ENCODE measurements at regions not wholly inside any gene's neighbourhood (a gene's known extent, or its start where the extent isn't known, plus 50 kb on each side); places are given as distances from the start of the nearest gene placed in this dataset.

DNA sequence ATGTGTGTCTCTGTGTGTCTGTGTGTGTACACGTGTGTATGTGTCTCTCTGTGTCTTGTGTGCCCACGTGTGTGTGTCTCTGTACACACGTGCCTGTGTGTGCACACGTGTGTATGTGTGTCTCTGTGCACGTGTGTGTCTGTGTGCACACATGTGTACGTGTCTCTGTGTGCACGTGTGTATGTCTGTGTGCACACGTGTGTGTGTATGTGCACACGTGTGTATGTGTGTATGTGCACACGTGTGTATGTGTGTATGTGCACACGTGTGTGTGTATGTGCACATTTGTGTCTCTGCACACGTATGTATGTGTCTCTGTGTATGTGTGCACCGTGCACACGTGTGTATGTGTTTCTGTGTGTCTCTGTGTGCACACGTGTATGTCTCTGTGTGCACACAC is 248.7 kb upstream of the SHH start:
- no peak overlapping the region for H3K27ac ChIP-seq (ENCODE audit: low read depth, low read length)
- H3K36me3 ChIP-seq (ENCODE audit: insufficient read depth, low read length) = no peaks in the 10 kb centered on the region
- 91% methylated on average over 15 of the region's 15 CpGs for WGBS
- no peaks in the 10 kb centered on the region for H3K4me1 ChIP-seq (ENCODE audit: insufficient read depth, low read length)
- no peaks in the 10 kb centered on the region for H3K27me3 ChIP-seq (ENCODE audit: insufficient read depth, low read length)
- no peak overlapping the region for H3K9ac ChIP-seq (ENCODE audit: low read depth, low read length)
- no peak overlapping the region for H3K4me3 ChIP-seq (ENCODE audit: low read length)
- H3K9me3 ChIP-seq (ENCODE audit: insufficient read depth, low read depth, low read length) = peaks cover 7% of the 10 kb centered on the region; the same call in 1 of the 2 replicates

DNA sequence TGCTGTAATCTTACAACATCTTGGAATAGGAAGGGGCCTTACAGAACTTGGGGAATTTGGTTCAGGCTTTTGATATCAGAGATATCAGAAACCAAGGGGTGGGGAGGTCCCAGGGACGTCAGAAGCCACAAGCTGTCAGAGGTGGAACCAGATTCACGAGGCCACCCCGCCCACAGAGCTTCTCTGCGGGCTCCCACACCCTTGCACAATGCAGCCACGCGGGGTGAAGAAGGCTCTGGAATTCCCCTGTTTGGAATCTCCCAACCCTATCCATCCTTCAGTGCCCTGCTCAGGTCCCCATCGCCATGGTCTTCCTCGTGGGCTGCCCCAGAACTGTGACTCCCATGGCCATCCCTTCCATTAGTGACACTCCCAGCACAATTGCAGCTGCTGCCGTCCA is 247.1 kb upstream of the SHH start:
- Histone ChIP-seq H3K27ac (ENCODE audit: low read depth, low read length) (no peak overlapping the region), H3K4me1 (ENCODE audit: insufficient read depth, low read length) (no peaks in the 10 kb centered on the region), H3K4me3 (ENCODE audit: low read length) (no peak overlapping the region), H3K9me3 (ENCODE audit: insufficient read depth, low read depth, low read length) (peaks cover 7% of the 10 kb centered on the region; the same call in 1 of the 2 replicates), H3K36me3 (ENCODE audit: insufficient read depth, low read length) (no peaks in the 10 kb centered on the region), H3K9ac (ENCODE audit: low read depth, low read length) (no peak overlapping the region), H3K27me3 (ENCODE audit: insufficient read depth, low read length) (no peaks in the 10 kb centered on the region)
- WGBS = 89% methylated on average over 9 of the region's 9 CpGs

DNA sequence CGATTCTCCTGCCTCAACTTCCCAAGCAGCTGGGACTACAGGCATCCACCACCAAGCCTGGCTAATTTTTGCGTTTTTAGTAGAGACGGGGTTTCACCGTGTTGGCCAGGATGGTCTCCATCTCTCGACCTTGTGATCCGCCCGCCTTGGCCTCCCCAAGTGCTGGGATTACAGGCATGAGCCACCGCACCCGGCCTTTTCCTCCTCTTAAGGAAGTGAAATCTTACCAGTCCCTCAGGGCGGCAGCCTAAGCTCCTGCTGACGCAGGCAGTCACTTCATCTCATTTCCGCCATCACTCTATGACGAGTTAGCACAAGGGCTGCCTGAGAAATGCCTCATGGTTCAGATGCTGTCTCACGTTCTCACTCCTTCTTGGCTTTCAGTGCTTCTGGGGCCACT is 246.0 kb upstream of the SHH start:
- Histone ChIP-seq H3K9me3 (ENCODE audit: insufficient read depth, low read depth, low read length) (peaks cover 7% of the 10 kb centered on the region; the same call in 1 of the 2 replicates), H3K4me1 (ENCODE audit: insufficient read depth, low read length) (no peaks in the 10 kb centered on the region), H3K36me3 (ENCODE audit: insufficient read depth, low read length) (no peaks in the 10 kb centered on the region), H3K9ac (ENCODE audit: low read depth, low read length) (no peak overlapping the region), H3K4me3 (ENCODE audit: low read length) (no peak overlapping the region), H3K27me3 (ENCODE audit: insufficient read depth, low read length) (no peaks in the 10 kb centered on the region), H3K27ac (ENCODE audit: low read depth, low read length) (no peak overlapping the region)
- WGBS = 95% methylated on average over 14 of the region's 14 CpGs

DNA sequence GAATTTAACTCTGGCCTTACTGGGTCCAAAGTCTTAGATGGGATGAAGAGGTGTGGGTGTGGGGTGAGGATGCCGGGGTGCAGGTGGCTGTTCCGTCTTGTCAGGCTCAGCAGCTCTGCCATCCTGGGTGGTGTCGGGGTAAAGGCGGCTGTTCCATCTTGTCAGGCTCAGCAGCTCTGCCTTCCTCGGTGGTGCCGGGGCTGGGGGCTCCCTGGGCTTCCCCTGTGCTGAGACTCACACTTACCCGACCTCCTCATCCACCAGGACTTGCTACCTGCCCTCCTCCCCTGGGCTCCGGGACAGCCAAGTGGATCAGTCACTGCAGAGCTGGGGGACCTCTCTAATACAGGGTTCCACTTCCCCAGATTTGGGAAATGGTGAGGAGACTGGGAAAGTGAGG is 244.3 kb upstream of the SHH start:
- H3K36me3 ChIP-seq (ENCODE audit: insufficient read depth, low read length) = no peaks in the 10 kb centered on the region
- no peaks in the 10 kb centered on the region for H3K27me3 ChIP-seq (ENCODE audit: insufficient read depth, low read length)
- peaks cover 7% of the 10 kb centered on the region; the same call in 1 of the 2 replicates for H3K9me3 ChIP-seq (ENCODE audit: insufficient read depth, low read depth, low read length)
- no peak overlapping the region for H3K27ac ChIP-seq (ENCODE audit: low read depth, low read length)
- 91% methylated on average over 8 of the region's 8 CpGs for WGBS
- H3K4me3 ChIP-seq (ENCODE audit: low read length) = no peak overlapping the region
- no peaks in the 10 kb centered on the region for H3K4me1 ChIP-seq (ENCODE audit: insufficient read depth, low read length)
- H3K9ac ChIP-seq (ENCODE audit: low read depth, low read length) = no peak overlapping the region

DNA sequence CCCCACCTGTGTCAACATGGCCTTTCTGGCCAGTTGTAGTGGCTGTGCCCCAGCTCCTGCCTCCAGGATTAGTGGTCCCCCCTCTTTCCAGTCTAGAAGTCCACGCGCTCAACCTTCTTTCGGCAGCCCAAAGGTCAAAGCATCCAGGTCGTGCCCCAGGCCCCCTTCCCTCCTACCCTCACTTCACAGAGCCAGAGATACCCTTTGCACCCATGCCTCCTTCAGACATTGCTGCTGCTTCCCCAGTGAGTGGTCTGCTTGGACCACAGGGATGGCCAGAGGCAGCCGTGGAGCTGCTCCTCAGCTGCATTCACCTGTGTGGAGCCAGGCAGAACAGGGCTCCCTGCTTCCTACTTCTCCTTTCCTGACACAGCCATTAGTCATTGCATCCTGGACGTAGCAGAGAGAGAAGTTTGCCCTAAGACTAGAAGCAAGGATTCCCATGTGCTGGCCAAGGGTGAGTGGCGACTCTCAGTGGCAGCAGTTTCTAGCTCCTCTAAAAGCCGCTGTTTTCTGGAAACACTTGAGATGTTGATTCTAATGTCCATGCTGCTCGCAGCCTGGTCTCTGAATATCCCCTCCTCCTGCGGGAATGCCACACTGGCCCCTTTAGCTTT is 243.1 kb upstream of the SHH start:
- H3K4me1 ChIP-seq (ENCODE audit: insufficient read depth, low read length) = no peaks in the 10 kb centered on the region
- H3K27me3 ChIP-seq (ENCODE audit: insufficient read depth, low read length) = no peaks in the 10 kb centered on the region
- no peaks in the 10 kb centered on the region for H3K9me3 ChIP-seq (ENCODE audit: insufficient read depth, low read depth, low read length)
- H3K4me3 ChIP-seq (ENCODE audit: low read length) = no peak overlapping the region
- H3K36me3 ChIP-seq (ENCODE audit: insufficient read depth, low read length) = no peaks in the 10 kb centered on the region
- 86% methylated on average over 10 of the region's 10 CpGs for WGBS
- no peak overlapping the region for H3K27ac ChIP-seq (ENCODE audit: low read depth, low read length)
- no peak overlapping the region for H3K9ac ChIP-seq (ENCODE audit: low read depth, low read length)

DNA sequence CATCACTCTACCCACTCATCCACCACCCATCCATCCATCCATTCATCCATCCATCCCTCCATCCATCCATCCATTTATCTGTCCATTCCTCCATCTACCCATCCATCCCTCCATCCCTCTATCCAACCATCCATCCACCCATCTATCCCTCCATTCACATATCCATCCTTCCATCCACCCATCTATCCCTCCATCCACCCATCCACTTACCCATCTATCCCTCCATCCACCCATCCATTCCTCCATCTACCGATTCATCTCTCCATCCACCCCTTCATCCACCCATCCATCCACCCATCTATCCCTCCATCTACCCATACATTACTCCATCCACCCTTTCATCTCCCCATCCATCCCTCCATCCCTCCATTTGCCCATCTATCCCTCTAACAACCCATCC is 239.6 kb upstream of the SHH start:
- Histone ChIP-seq H3K36me3 (ENCODE audit: insufficient read depth, low read length) (no peaks in the 10 kb centered on the region), H3K4me3 (ENCODE audit: low read length) (no peak overlapping the region), H3K9me3 (ENCODE audit: insufficient read depth, low read depth, low read length) (no peaks in the 10 kb centered on the region), H3K27ac (ENCODE audit: low read depth, low read length) (no peak overlapping the region), H3K9ac (ENCODE audit: low read depth, low read length) (no peak overlapping the region), H3K27me3 (ENCODE audit: insufficient read depth, low read length) (no peaks in the 10 kb centered on the region), H3K4me1 (ENCODE audit: insufficient read depth, low read length) (no peaks in the 10 kb centered on the region)
- 91% methylated on average over 1 of the region's 1 CpG for WGBS

- Histone ChIP-seq H3K9ac (ENCODE audit: low read depth, low read length) (no peak overlapping the region), H3K4me1 (ENCODE audit: insufficient read depth, low read length) (no peaks in the 10 kb centered on the region), H3K27ac (ENCODE audit: low read depth, low read length) (no peak overlapping the region), H3K27me3 (ENCODE audit: insufficient read depth, low read length) (no peaks in the 10 kb centered on the region), H3K9me3 (ENCODE audit: insufficient read depth, low read depth, low read length) (no peaks in the 10 kb centered on the region), H3K4me3 (ENCODE audit: low read length) (no peak overlapping the region), H3K36me3 (ENCODE audit: insufficient read depth, low read length) (no peaks in the 10 kb centered on the region)
- WGBS = 90% methylated on average over 19 of the region's 19 CpGs
These were observed 238.6 kb upstream of the SHH start for GRCh38 chr7:156050636-156051569.

DNA sequence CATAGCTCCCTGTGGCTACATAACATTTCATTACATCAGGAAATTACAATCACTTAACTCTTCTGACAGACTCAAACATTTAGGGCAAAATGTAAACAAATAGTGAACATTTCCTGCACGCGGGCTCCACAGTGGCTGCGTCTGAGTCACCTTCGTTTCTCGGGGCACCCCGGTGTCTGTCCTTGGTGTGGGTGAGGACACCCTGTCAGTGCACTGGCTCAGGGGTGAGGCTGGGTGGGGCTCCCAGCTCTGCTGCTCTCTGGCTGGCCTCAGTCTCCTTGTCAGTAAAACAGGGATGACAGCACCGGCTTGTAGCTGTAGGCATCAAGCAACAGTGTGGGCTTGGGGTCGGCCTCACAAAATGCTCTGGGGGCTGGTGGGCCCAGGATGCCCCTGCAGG is 237.1 kb upstream of the SHH start:
- WGBS = 97% methylated on average over 7 of the region's 8 CpGs
- H3K9ac ChIP-seq (ENCODE audit: low read depth, low read length) = no peak overlapping the region
- H3K4me1 ChIP-seq (ENCODE audit: insufficient read depth, low read length) = no peaks in the 10 kb centered on the region
- H3K36me3 ChIP-seq (ENCODE audit: insufficient read depth, low read length) = no peaks in the 10 kb centered on the region
- H3K9me3 ChIP-seq (ENCODE audit: insufficient read depth, low read depth, low read length) = no peaks in the 10 kb centered on the region
- H3K4me3 ChIP-seq (ENCODE audit: low read length) = no peak overlapping the region
- no peak overlapping the region for H3K27ac ChIP-seq (ENCODE audit: low read depth, low read length)
- no peaks in the 10 kb centered on the region for H3K27me3 ChIP-seq (ENCODE audit: insufficient read depth, low read length)

DNA sequence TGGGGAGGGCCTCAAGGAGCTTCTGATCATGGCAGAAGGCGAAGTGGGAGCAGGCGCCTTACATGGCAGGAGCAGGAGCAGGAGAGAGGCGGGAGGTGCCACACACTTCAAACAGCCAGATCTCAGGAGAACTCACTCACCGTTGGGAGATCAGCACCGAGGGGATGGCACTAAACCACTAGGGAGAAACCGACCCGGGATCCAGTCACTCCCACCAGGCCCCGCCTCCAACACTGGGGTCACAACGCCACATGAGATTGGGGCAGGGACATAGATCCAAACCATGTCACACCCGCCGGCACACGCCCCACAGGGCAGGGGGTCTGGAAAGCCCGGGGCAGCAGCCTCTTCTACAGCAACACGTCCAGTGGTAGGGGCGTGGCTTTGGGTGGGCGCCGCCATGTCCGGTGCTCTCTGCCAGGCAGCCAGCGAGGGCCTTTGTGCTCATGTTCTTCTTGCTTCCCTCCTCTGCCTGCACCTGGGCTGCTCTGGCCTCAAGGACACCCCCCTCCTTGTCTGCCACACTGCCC is 233.8 kb upstream of the SHH start:
- Histone ChIP-seq H3K4me1 (ENCODE audit: insufficient read depth, low read length) (no peaks in the 10 kb centered on the region), H3K27me3 (ENCODE audit: insufficient read depth, low read length) (no peaks in the 10 kb centered on the region), H3K36me3 (ENCODE audit: insufficient read depth, low read length) (no peaks in the 10 kb centered on the region), H3K27ac (ENCODE audit: low read depth, low read length) (no peak overlapping the region), H3K4me3 (ENCODE audit: low read length) (no peak overlapping the region), H3K9ac (ENCODE audit: low read depth, low read length) (no peak overlapping the region), H3K9me3 (ENCODE audit: insufficient read depth, low read depth, low read length) (no peaks in the 10 kb centered on the region)
- 91% methylated on average over 19 of the region's 19 CpGs for WGBS

GRCh38 chr7:156043416-156044178 is 231.3 kb upstream of the SHH start:
- Histone ChIP-seq H3K36me3 (ENCODE audit: insufficient read depth, low read length) (no peaks in the 10 kb centered on the region), H3K27ac (ENCODE audit: low read depth, low read length) (no peak overlapping the region), H3K4me1 (ENCODE audit: insufficient read depth, low read length) (no peaks in the 10 kb centered on the region), H3K27me3 (ENCODE audit: insufficient read depth, low read length) (no peaks in the 10 kb centered on the region), H3K9me3 (ENCODE audit: insufficient read depth, low read depth, low read length) (no peaks in the 10 kb centered on the region), H3K9ac (ENCODE audit: low read depth, low read length) (no peak overlapping the region), H3K4me3 (ENCODE audit: low read length) (no peak overlapping the region)
- 96% methylated on average over 26 of the region's 26 CpGs for WGBS

DNA sequence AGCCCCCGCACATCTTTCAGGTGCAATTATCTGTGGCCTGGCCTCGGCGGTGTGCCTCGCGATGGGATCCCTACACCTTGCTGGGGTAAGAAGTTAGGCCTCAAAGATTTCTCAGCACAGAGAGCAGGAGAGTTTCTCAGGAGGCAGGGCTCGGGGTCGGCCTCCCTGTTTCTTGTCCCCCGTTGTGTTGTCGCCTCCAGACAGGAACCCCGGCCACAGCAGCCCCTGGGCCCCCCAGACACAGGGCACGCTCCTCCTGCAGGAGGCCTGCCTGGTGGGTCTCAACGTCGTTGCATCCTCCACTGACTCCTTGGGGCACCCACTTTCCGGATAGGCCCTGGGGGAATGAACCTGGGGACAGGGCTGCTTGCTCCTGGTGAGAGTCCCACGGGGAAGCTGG is 229.1 kb upstream of the SHH start:
- 86% methylated on average over 15 of the region's 15 CpGs for WGBS
- Histone ChIP-seq H3K4me1 (ENCODE audit: insufficient read depth, low read length) (no peaks in the 10 kb centered on the region), H3K27ac (ENCODE audit: low read depth, low read length) (no peak overlapping the region), H3K27me3 (ENCODE audit: insufficient read depth, low read length) (no peaks in the 10 kb centered on the region), H3K9ac (ENCODE audit: low read depth, low read length) (no peak overlapping the region), H3K9me3 (ENCODE audit: insufficient read depth, low read depth, low read length) (no peaks in the 10 kb centered on the region), H3K4me3 (ENCODE audit: low read length) (no peak overlapping the region), H3K36me3 (ENCODE audit: insufficient read depth, low read length) (no peaks in the 10 kb centered on the region)

Measured in HUES64 (cell line).